ENCODE measurements at regions not wholly inside any gene's neighbourhood (a gene's known extent, or its start where the extent isn't known, plus 50 kb on each side); places are given as distances from the start of the nearest gene placed in this dataset.
"Not testable (repeated sequence)": the region's sequence is repeated elsewhere in the genome, so short reads cannot be mapped to it uniquely, and the experiment has no call there.

- Histone ChIP-seq H3K4me3 (no peak overlapping the region), H3K27ac (no peak overlapping the region), H3K9me3 (replicated peaks) (no peaks in the 10 kb centered on the region), H3K36me3 (no peaks in the 10 kb centered on the region), H3K27me3 (no peaks in the 10 kb centered on the region), H3K4me1 (no peaks in the 10 kb centered on the region)
- DNase-seq, result no peak
Measured at GRCh38 chr6:104477569-104477968, 382.1 kb downstream of the HACE1 start.

- no peak for DNase-seq
- no peaks in the 10 kb centered on the region for H3K4me1 ChIP-seq
- H3K4me3 ChIP-seq, result no peak overlapping the region
- no peak overlapping the region for H3K27ac ChIP-seq
- no peaks in the 10 kb centered on the region for H3K27me3 ChIP-seq
- H3K9me3 ChIP-seq (replicated peaks), result no peaks in the 10 kb centered on the region
- no peaks in the 10 kb centered on the region for H3K36me3 ChIP-seq
Measured at GRCh38 chr6:104473021-104473429, 386.7 kb downstream of the HACE1 start.

- Histone ChIP-seq H3K27ac (no peak overlapping the region), H3K27me3 (no peaks in the 10 kb centered on the region), H3K4me3 (no peak overlapping the region), H3K9me3 (replicated peaks) (no peaks in the 10 kb centered on the region), H3K36me3 (no peaks in the 10 kb centered on the region), H3K4me1 (no peaks in the 10 kb centered on the region)
- no peak for DNase-seq
Measured at GRCh38 chr6:104472021-104472901, 387.5 kb downstream of the HACE1 start.

GRCh38 chr6:104466306-104466705 is 393.4 kb downstream of the HACE1 start:
- Histone ChIP-seq H3K27ac (no peak overlapping the region), H3K4me1 (no peaks in the 10 kb centered on the region), H3K4me3 (no peak overlapping the region), H3K36me3 (no peaks in the 10 kb centered on the region), H3K27me3 (no peaks in the 10 kb centered on the region), H3K9me3 (replicated peaks) (no peaks in the 10 kb centered on the region)
- no peak for DNase-seq

GRCh38 chr6:104462811-104463599 is 396.7 kb downstream of the HACE1 start:
- Histone ChIP-seq H3K27me3 (no peaks in the 10 kb centered on the region), H3K27ac (no peak overlapping the region), H3K4me1 (no peaks in the 10 kb centered on the region), H3K9me3 (replicated peaks) (no peaks in the 10 kb centered on the region), H3K4me3 (no peak overlapping the region), H3K36me3 (no peaks in the 10 kb centered on the region)
- DNase-seq, result no peak

GRCh38 chr6:104460738-104461483 is 398.8 kb downstream of the HACE1 start:
- Histone ChIP-seq H3K36me3 (no peaks in the 10 kb centered on the region), H3K4me3 (no peak overlapping the region), H3K27ac (no peak overlapping the region), H3K4me1 (no peaks in the 10 kb centered on the region), H3K27me3 (no peaks in the 10 kb centered on the region), H3K9me3 (replicated peaks) (no peaks in the 10 kb centered on the region)
- no peak for DNase-seq

GRCh38 chr6:104459543-104459942 is 400.2 kb downstream of the HACE1 start:
- DNase-seq, result no peak
- Histone ChIP-seq H3K27ac (no peak overlapping the region), H3K4me3 (no peak overlapping the region), H3K9me3 (replicated peaks) (no peaks in the 10 kb centered on the region), H3K36me3 (no peaks in the 10 kb centered on the region), H3K27me3 (no peaks in the 10 kb centered on the region), H3K4me1 (no peaks in the 10 kb centered on the region)

- Histone ChIP-seq H3K4me1 (no peaks in the 10 kb centered on the region), H3K27ac (no peak overlapping the region), H3K9me3 (replicated peaks) (no peaks in the 10 kb centered on the region)
Measured at GRCh38 chr6:104449918-104450317, 409.8 kb downstream of the HACE1 start.

GRCh38 chr6:104446101-104447080 is 413.3 kb downstream of the HACE1 start:
- not testable (repeated sequence) for H3K9me3 ChIP-seq (replicated peaks); DNase-seq; H3K36me3 ChIP-seq; H3K4me1 ChIP-seq; H3K27ac ChIP-seq; H3K4me3 ChIP-seq; H3K27me3 ChIP-seq

More at GRCh38 chr6:104449918-104450317, 409.8 kb downstream of the HACE1 start:
- no peaks in the 10 kb centered on the region for H3K27me3 ChIP-seq
- no peak for DNase-seq
- no peak overlapping the region for H3K4me3 ChIP-seq
- no peaks in the 10 kb centered on the region for H3K36me3 ChIP-seq

- no peak overlapping the region for H3K4me3 ChIP-seq
- no peaks in the 10 kb centered on the region for H3K4me1 ChIP-seq
- no peaks in the 10 kb centered on the region for H3K27me3 ChIP-seq
- H3K9me3 ChIP-seq (replicated peaks), result no peaks in the 10 kb centered on the region
- no peak for DNase-seq
- H3K27ac ChIP-seq, result no peak overlapping the region
- no peaks in the 10 kb centered on the region for H3K36me3 ChIP-seq
Measured at GRCh38 chr6:104434519-104434918, 425.2 kb downstream of the HACE1 start.

GRCh38 chr6:104431096-104431495 is 428.6 kb downstream of the HACE1 start:
- H3K27me3 ChIP-seq, result no peaks in the 10 kb centered on the region
- no peak for DNase-seq
- H3K4me3 ChIP-seq, result no peak overlapping the region
- no peaks in the 10 kb centered on the region for H3K4me1 ChIP-seq
- H3K36me3 ChIP-seq, result no peaks in the 10 kb centered on the region
- no peaks in the 10 kb centered on the region for H3K9me3 ChIP-seq (replicated peaks)
- H3K27ac ChIP-seq, result no peak overlapping the region

GRCh38 chr6:104428184-104428583 is 431.5 kb downstream of the HACE1 start:
- DNase-seq, result no peak
- no peaks in the 10 kb centered on the region for H3K27me3 ChIP-seq
- no peak overlapping the region for H3K4me3 ChIP-seq
- no peaks in the 10 kb centered on the region for H3K4me1 ChIP-seq
- H3K9me3 ChIP-seq (replicated peaks), result no peaks in the 10 kb centered on the region
- H3K27ac ChIP-seq, result no peak overlapping the region
- H3K36me3 ChIP-seq, result no peaks in the 10 kb centered on the region

- no peaks in the 10 kb centered on the region for H3K4me1 ChIP-seq
- DNase-seq, result no peak
- no peaks in the 10 kb centered on the region for H3K9me3 ChIP-seq (replicated peaks)
- no peaks in the 10 kb centered on the region for H3K36me3 ChIP-seq
- H3K27me3 ChIP-seq, result no peaks in the 10 kb centered on the region
- H3K4me3 ChIP-seq, result no peak overlapping the region
- no peak overlapping the region for H3K27ac ChIP-seq
Measured at GRCh38 chr6:104423691-104424090, 436.0 kb downstream of the HACE1 start.

- no peak overlapping the region for H3K27ac ChIP-seq
- no peaks in the 10 kb centered on the region for H3K36me3 ChIP-seq
- no peaks in the 10 kb centered on the region for H3K27me3 ChIP-seq
- H3K4me1 ChIP-seq, result no peaks in the 10 kb centered on the region
- no peak overlapping the region for H3K4me3 ChIP-seq
- no peak for DNase-seq
- no peaks in the 10 kb centered on the region for H3K9me3 ChIP-seq (replicated peaks)
Measured at GRCh38 chr6:104421650-104422049, 438.1 kb downstream of the HACE1 start.
